AG09309 (cell line): ENCODE measurements at regions not wholly inside any gene's neighbourhood (a gene's known extent, or its start where the extent isn't known, plus 50 kb on each side); places are given as distances from the start of the nearest gene placed in this dataset.

Experiments
- DNase-seq: peaks from one replicate; pipeline ENCODE4 v3.0.0-alpha.2; 2010; ENCODE audit warnings: low read depth
- H3K4me3 ChIP-seq: 2 replicates; pipeline ENCODE4 v1.5.1; 2011; ENCODE audit warnings: mild to moderate bottlenecking, low read depth, low read length, moderate library complexity; ENCODE audit not compliant: control insufficient read depth
- CTCF ChIP-seq: IDR thresholded peaks from 2 replicates; pipeline ENCODE4 v1.5.1; 2011; ENCODE audit warnings: mild to moderate bottlenecking, low read depth, low read length, inconsistent platforms; ENCODE audit not compliant: insufficient read depth, control insufficient read depth; ENCODE audit errors: missing control alignments

- no peak overlapping the region for H3K4me3 ChIP-seq
- TF ChIP-seq CTCF: no peak
- DNase-seq: no peak
These were observed 768.2 kb downstream of the KCTD8 start for GRCh38 chr4:43680421-43680820.

GRCh38 chr4:43682551-43682950, 766.1 kb downstream of the KCTD8 start:
- DNase-seq: no peak
- TF ChIP-seq CTCF: no peak
- H3K4me3 ChIP-seq: no peak overlapping the region

- no peak overlapping the region for H3K4me3 ChIP-seq
- TF ChIP-seq CTCF: no peak
These were observed 758.5 kb downstream of the KCTD8 start for GRCh38 chr4:43690116-43690515.

GRCh38 chr4:43693876-43694275, 754.7 kb downstream of the KCTD8 start:
- no peak for DNase-seq
- TF ChIP-seq CTCF: no peak
- no peak overlapping the region for H3K4me3 ChIP-seq

More at GRCh38 chr4:43690116-43690515, 758.5 kb downstream of the KCTD8 start:
- DNase-seq: no peak

GRCh38 chr4:43709443-43709842, 739.2 kb downstream of the KCTD8 start:
- DNase-seq: no peak
- TF ChIP-seq CTCF: no peak
- H3K4me3 ChIP-seq: no peak overlapping the region

- no peak overlapping the region for H3K4me3 ChIP-seq
- no peak for TF ChIP-seq CTCF
- DNase-seq: no peak
These were observed 731.8 kb downstream of the KCTD8 start for GRCh38 chr4:43716721-43717395.
